ENCODE measurements at regions not wholly inside any gene's neighbourhood (a gene's known extent, or its start where the extent isn't known, plus 50 kb on each side); places are given as distances from the start of the nearest gene placed in this dataset.

DNA sequence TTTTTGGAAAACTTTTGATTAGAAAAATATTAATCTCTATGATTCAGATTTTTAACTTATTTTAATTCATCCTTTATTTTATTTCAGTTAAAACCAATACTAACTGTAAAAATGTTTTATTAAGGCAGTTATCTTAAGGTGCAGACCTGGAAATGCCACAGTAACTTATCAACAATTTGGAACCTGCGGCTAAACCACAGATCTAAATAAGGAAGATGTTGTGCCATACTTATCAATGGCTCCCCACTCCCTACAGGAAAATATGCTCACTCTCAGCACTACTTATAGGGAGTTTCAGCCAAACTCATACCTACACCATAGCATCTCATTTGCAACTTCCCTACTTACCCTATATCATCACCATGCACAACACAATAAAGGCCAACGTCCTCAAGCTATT is 226.9 kb upstream of the KYNU start:
- no peak for TF ChIP-seq JUNB (IDR thresholded peaks at IDR 0.05)
- no peak for TF ChIP-seq JUN (IDR thresholded peaks at IDR 0.05)
- TF ChIP-seq POLR2A (IDR thresholded peaks at IDR 0.05; ENCODE audit: low read length): no peak
- TF ChIP-seq RARB (CRISPR knock-in tag; IDR thresholded peaks at IDR 0.05): no peak
- TF ChIP-seq, protein P1, sequence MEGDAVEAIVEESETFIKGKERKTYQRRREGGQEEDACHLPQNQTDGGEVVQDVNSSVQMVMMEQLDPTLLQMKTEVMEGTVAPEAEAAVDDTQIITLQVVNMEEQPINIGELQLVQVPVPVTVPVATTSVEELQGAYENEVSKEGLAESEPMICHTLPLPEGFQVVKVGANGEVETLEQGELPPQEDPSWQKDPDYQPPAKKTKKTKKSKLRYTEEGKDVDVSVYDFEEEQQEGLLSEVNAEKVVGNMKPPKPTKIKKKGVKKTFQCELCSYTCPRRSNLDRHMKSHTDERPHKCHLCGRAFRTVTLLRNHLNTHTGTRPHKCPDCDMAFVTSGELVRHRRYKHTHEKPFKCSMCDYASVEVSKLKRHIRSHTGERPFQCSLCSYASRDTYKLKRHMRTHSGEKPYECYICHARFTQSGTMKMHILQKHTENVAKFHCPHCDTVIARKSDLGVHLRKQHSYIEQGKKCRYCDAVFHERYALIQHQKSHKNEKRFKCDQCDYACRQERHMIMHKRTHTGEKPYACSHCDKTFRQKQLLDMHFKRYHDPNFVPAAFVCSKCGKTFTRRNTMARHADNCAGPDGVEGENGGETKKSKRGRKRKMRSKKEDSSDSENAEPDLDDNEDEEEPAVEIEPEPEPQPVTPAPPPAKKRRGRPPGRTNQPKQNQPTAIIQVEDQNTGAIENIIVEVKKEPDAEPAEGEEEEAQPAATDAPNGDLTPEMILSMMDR (IDR thresholded peaks at IDR 0.05): no peak
- TF ChIP-seq, protein P2, sequence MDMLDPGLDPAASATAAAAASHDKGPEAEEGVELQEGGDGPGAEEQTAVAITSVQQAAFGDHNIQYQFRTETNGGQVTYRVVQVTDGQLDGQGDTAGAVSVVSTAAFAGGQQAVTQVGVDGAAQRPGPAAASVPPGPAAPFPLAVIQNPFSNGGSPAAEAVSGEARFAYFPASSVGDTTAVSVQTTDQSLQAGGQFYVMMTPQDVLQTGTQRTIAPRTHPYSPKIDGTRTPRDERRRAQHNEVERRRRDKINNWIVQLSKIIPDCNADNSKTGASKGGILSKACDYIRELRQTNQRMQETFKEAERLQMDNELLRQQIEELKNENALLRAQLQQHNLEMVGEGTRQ (IDR thresholded peaks at IDR 0.05): no peak
- no peak for TF ChIP-seq ESRRA (IDR thresholded peaks at IDR 0.05; ENCODE audit: borderline replicate concordance, low read length)
- TF ChIP-seq ATOH8 (CRISPR knock-in tag; IDR thresholded peaks at IDR 0.05; ENCODE audit: low read depth): no peak
- TF ChIP-seq POLR2AphosphoS2 (conservative IDR thresholded peaks at IDR 0.05; ENCODE audit: low read length): no peak
- TF ChIP-seq MYC (IDR thresholded peaks at IDR 0.05; ENCODE audit: borderline replicate concordance, low read length): no peak
- no peak for TF ChIP-seq RAD21 (conservative IDR thresholded peaks at IDR 0.05 in 1 of 2, IDR thresholded peaks at IDR 0.05 in 1 of 2)

All from A549 (cell line).